ENCODE measurements at regions not wholly inside any gene's neighbourhood (a gene's known extent, or its start where the extent isn't known, plus 50 kb on each side); places are given as distances from the start of the nearest gene placed in this dataset.

- no peak overlapping the region for H3K27ac ChIP-seq (ENCODE audit: low read depth in 2 of 2, low read length in 1 of 2)
- TF ChIP-seq POLR2AphosphoS5 (IDR thresholded peaks at IDR 0.05; ENCODE audit: low read depth, low read length) (no peak), USF2 (IDR thresholded peaks at IDR 0.05; ENCODE audit: borderline replicate concordance, low read depth, low read length) (no peak), FOXM1 (IDR thresholded peaks at IDR 0.05; ENCODE audit: low read depth) (no peak), SMC3 (IDR thresholded peaks at IDR 0.05; ENCODE audit: low read depth, low read length) (no peak), CHD2 (IDR thresholded peaks at IDR 0.05; ENCODE audit: low read length, partially characterized antibody) (no peak), EZH2phosphoT487 (IDR thresholded peaks at IDR 0.05; ENCODE audit: borderline replicate concordance, low read depth) (no peak), MXI1 (IDR thresholded peaks at IDR 0.05; ENCODE audit: low read depth, low read length) (no peak), MEF2A (IDR thresholded peaks at IDR 0.05; ENCODE audit: borderline replicate concordance, low read depth) (no peak), REST (IDR thresholded peaks at IDR 0.05; ENCODE audit: low read depth, low read length) (no peak)
- no peak overlapping the region for H3K4me2 ChIP-seq
- no peaks in the 10 kb centered on the region for H3K36me3 ChIP-seq (replicated peaks in 1 of 2; ENCODE audit: control insufficient read depth in 1 of 2, insufficient read depth in 2 of 2, low read length in 1 of 2)
- ChIA-PET CTCF (no interaction called here), POLR2A (no interaction called here)
- H3K9ac ChIP-seq, result no peak overlapping the region
- H3K27me3 ChIP-seq (ENCODE audit: insufficient read depth), result no peaks in the 10 kb centered on the region
- H3K79me2 ChIP-seq (ENCODE audit: insufficient read depth), result no peaks in the 10 kb centered on the region
- no peak overlapping the region for H2AFZ ChIP-seq (ENCODE audit: low read depth)
- no peaks in the 10 kb centered on the region for H4K20me1 ChIP-seq (ENCODE audit: insufficient read depth)
- H3K9me2 ChIP-seq, result no peaks in the 10 kb centered on the region
- no peaks in the 10 kb centered on the region for H3K9me3 ChIP-seq
- no peak overlapping the region for H3K4me3 ChIP-seq (ENCODE audit: low read depth in 2 of 2, low read length in 1 of 2)
- no peaks in the 10 kb centered on the region; a peak in 1 of 4 replicates for H3K4me1 ChIP-seq (ENCODE audit: control insufficient read depth in 1 of 2, insufficient read depth in 2 of 2, low read depth in 1 of 2, low read length in 1 of 2)
- WGBS (ENCODE audit: low lambda C conversion rate), result 30% methylated on average over 3 of the region's 3 CpGs
- no peak for DNase-seq
- H3F3A ChIP-seq (replicated peaks; ENCODE audit: insufficient read depth), result no peaks in the 10 kb centered on the region
Observed at GRCh38 chr6:19324376-19324775, 512.8 kb upstream of the ID4 start.

- Histone ChIP-seq H3K27me3 (ENCODE audit: insufficient read depth) (no peaks in the 10 kb centered on the region), H3K4me2 (no peak overlapping the region), H3K4me1 (ENCODE audit: control insufficient read depth in 1 of 2, insufficient read depth in 2 of 2, low read depth in 1 of 2, low read length in 1 of 2) (no peaks in the 10 kb centered on the region; a peak in 1 of 4 replicates), H2AFZ (ENCODE audit: low read depth) (no peak overlapping the region), H3K9me2 (no peaks in the 10 kb centered on the region), H3K9me3 (no peaks in the 10 kb centered on the region), H4K20me1 (ENCODE audit: insufficient read depth) (no peaks in the 10 kb centered on the region), H3K4me3 (ENCODE audit: low read depth in 2 of 2, low read length in 1 of 2) (no peak overlapping the region), H3K27ac (ENCODE audit: low read depth in 2 of 2, low read length in 1 of 2) (no peak overlapping the region), H3K79me2 (ENCODE audit: insufficient read depth) (no peaks in the 10 kb centered on the region), H3K9ac (no peak overlapping the region), H3F3A (replicated peaks; ENCODE audit: insufficient read depth) (no peaks in the 10 kb centered on the region), H3K36me3 (replicated peaks in 1 of 2; ENCODE audit: control insufficient read depth in 1 of 2, insufficient read depth in 2 of 2, low read length in 1 of 2) (no peaks in the 10 kb centered on the region)
- no peak for DNase-seq
- ChIA-PET CTCF (no interaction called here), POLR2A (no interaction called here)
- TF ChIP-seq MAX (IDR thresholded peaks at IDR 0.05; ENCODE audit: low read depth) (no peak), MXI1 (IDR thresholded peaks at IDR 0.05; ENCODE audit: low read depth, low read length) (no peak), RCOR1 (IDR thresholded peaks at IDR 0.05; ENCODE audit: low read length) (no peak)
- WGBS (ENCODE audit: low lambda C conversion rate), result 12% methylated on average over 8 of the region's 8 CpGs
Observed at GRCh38 chr6:19325335-19325789, 511.8 kb upstream of the ID4 start.
